ENCODE measurements at regions not wholly inside any gene's neighbourhood (a gene's known extent, or its start where the extent isn't known, plus 50 kb on each side); places are given as distances from the start of the nearest gene placed in this dataset.

DNA sequence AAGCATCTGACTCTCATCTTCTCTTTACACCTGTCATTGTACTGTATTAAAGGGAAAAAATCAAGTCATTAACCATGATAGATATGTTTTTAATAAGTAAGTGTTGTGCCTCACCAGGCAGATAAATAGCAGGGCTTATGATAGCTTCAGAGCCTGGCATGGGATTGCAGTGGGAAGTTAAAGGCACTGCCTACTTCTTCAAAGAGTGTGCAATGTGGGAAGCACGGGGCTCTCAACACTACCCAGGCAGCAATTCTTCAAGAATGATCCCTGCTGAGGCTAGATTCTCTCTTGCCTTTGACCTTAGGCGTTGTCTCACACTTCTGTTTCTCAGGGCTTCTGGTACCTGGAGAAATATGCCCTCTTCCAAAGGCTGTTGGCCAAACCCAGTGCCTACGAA, 297.3 kb downstream of the MAF start:
- DNase-seq (ENCODE audit: low read depth) = no peak
- TF ChIP-seq, protein P1, sequence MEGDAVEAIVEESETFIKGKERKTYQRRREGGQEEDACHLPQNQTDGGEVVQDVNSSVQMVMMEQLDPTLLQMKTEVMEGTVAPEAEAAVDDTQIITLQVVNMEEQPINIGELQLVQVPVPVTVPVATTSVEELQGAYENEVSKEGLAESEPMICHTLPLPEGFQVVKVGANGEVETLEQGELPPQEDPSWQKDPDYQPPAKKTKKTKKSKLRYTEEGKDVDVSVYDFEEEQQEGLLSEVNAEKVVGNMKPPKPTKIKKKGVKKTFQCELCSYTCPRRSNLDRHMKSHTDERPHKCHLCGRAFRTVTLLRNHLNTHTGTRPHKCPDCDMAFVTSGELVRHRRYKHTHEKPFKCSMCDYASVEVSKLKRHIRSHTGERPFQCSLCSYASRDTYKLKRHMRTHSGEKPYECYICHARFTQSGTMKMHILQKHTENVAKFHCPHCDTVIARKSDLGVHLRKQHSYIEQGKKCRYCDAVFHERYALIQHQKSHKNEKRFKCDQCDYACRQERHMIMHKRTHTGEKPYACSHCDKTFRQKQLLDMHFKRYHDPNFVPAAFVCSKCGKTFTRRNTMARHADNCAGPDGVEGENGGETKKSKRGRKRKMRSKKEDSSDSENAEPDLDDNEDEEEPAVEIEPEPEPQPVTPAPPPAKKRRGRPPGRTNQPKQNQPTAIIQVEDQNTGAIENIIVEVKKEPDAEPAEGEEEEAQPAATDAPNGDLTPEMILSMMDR (conservative IDR thresholded peaks at IDR 0.05; ENCODE audit: low read depth, low read length) = no peak
- H3K4me3 ChIP-seq (ENCODE audit: low read length) = no peak overlapping the region

DNA sequence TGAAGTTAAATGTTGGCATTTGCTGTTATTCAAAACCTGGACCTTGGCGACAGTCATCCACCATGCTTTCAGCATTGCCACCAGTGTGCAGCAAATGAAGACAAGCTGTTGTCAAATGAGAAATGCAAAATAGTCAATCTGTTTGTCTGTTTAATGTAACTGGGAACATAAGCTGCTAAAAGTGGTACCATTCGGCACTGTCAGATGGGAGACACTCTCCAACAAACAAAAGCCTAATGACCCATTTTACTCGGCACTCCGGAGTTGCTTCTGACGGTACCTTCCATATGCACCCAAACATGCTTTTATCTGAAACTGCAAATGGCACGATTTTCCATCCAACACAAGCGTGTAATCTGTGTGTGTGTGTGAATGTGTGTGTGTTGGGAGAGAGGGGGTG, 297.8 kb downstream of the MAF start:
- no peak for DNase-seq (ENCODE audit: low read depth)
- TF ChIP-seq, protein P1 (conservative IDR thresholded peaks at IDR 0.05; ENCODE audit: low read depth, low read length) = no peak
- H3K4me3 ChIP-seq (ENCODE audit: low read length) = no peak overlapping the region

DNA sequence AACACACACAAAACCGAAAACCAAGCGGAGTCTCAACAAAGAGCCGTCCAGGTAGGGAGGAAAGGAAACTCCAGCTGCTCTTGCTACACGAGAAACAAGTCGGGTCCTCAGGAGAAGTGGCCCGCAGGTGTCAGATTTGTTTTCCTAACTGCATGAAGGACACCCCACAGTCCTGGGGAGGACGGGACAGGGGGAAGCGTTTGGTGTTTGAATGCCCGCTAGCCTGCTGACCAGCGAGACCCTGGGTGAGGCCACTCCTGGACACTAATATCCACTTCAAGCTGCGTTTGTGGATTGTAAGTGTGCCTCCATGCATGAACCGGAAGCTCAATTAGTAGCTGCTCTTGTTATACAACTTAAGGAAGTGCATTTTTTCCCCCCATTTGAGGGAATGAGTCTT, 299.5 kb downstream of the MAF start:
- DNase-seq (ENCODE audit: low read depth) = no peak
- TF ChIP-seq, protein P1 (conservative IDR thresholded peaks at IDR 0.05; ENCODE audit: low read depth, low read length) = no peak
- H3K4me3 ChIP-seq (ENCODE audit: low read length) = no peak overlapping the region

DNA sequence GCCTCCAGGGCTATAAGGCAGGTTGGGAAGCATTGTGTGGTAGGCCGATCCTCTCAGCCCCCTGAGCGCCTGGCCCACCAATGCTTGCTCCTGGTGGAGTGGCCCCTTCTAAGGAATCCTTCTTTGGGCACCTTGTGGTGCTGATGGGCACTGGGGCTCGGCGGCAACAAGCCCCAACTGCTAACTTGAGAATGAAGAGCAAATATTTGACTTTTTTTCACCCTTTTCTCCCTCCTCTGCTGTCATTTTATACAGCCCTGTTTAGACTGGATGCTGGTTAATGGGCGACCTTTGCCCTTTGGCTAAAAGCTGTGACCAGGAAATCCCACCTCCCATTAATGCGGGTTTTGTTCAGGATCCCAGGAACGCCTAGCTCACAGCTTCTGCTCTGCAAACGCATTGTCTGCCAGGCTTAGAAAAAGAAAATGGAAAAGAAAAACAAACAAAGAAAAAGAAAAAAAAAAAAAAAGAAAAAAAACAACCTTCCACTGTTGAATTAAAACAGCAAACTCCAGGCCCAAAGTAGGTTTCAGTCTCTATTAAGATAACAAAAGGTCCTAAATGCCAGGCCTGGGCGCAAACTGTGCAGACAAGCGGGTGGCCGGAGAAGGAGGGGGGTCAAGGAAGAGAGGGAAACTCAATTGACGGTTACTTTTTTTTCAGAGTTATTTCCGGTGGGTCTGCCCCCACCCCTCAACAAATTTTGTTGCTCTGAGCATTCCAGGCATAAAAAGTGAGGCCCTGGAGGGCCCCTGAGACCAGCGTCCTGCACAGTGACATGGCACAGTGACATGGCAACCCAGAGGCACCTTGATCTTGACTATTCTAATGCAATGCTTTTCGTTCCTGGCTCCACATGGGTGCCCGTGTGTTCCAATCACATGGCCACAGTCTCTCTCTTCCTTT, 301.4 kb downstream of the MAF start:
- no peak overlapping the region for H3K4me3 ChIP-seq (ENCODE audit: low read length)
- DNase-seq (ENCODE audit: low read depth) = no peak
- TF ChIP-seq, protein P1 (conservative IDR thresholded peaks at IDR 0.05; ENCODE audit: low read depth, low read length) = no peak

DNA sequence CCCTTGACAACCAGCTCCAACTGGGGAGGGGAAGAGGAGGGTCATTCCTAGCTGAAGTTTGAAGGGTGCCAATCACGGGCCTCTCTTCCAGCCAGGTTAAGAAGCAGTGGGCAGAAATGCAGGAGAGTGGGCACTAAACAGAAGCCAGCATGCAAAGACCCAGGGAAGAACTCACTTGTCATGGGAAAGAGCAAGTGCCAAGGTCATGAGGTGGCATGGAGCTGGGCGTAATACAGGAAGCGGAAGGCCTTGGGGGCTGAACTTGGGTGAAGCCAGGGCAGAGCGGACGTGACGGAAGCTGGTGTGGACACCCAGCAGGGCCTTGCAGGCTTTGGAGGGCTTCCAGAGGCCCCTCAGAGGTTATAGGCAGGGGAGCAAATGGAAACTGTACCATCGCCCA, 302.1 kb downstream of the MAF start:
- H3K4me3 ChIP-seq (ENCODE audit: low read length) = no peak overlapping the region
- no peak for DNase-seq (ENCODE audit: low read depth)
- TF ChIP-seq, protein P1 (conservative IDR thresholded peaks at IDR 0.05; ENCODE audit: low read depth, low read length) = no peak

DNA sequence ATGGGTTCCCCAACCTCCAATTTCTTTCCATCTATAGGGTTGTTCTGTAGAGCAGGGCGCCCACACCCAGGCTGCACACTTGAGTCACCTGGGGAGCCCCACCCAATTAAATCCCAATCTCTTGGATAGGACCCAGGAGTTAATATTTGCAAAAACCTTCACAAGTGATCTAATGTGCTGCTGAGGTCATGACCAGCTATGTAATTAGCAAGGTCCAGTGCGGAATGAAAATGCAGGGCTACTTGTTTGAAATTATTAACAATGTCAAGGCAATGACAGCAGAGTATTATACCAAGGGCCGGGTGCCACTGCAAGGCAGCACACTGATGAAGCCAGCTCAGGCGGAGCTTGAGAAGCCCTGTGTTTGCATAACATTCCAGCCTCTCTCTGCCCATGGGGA, 302.7 kb downstream of the MAF start:
- TF ChIP-seq, protein P1 (conservative IDR thresholded peaks at IDR 0.05; ENCODE audit: low read depth, low read length) = no peak

DNA sequence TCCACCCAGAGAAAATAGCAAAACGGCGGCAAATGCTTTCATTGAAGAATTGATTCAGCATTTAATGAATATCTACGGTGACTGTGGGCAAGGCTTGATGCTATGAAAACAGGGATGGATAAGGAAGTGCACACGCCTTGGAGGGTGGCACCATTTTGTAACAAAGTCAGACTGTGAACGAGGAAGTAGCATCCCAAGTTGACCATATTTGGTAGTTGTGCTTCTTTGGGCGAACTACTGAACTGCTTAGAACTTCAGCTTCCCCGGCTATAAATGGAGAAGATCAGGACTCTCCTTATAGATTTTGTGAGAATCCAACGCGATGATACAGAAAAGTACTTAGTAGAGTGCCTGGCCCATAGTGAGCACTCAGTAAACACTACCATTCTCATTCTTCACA, 303.2 kb downstream of the MAF start:
- TF ChIP-seq, protein P1 (conservative IDR thresholded peaks at IDR 0.05; ENCODE audit: low read depth, low read length) = no peak
- no peak for DNase-seq (ENCODE audit: low read depth)
- H3K4me3 ChIP-seq (ENCODE audit: low read length) = no peak overlapping the region

More for the DNA sequence above, 302.7 kb downstream of the MAF start:
- no peak for DNase-seq (ENCODE audit: low read depth)
- no peak overlapping the region for H3K4me3 ChIP-seq (ENCODE audit: low read length)

All from retinal pigment epithelial cell (primary cell).